ENCODE measurements at regions not wholly inside any gene's neighbourhood (a gene's known extent, or its start where the extent isn't known, plus 50 kb on each side); places are given as distances from the start of the nearest gene placed in this dataset.

- no peak for TF ChIP-seq ZFP30 (CRISPR knock-in tag; IDR thresholded peaks at IDR 0.05)
- TF ChIP-seq PATZ1 (CRISPR knock-in tag; IDR thresholded peaks at IDR 0.05; ENCODE audit: borderline replicate concordance) = no peak
- no peak for TF ChIP-seq ZC3H10 (CRISPR knock-in tag; IDR thresholded peaks at IDR 0.05)
- no peak for TF ChIP-seq ISL1 (CRISPR knock-in tag; IDR thresholded peaks at IDR 0.05)
- TF ChIP-seq TOX (CRISPR knock-in tag; IDR thresholded peaks at IDR 0.05; ENCODE audit: borderline replicate concordance) = no peak
- no peak for TF ChIP-seq ARNTL (CRISPR knock-in tag; IDR thresholded peaks at IDR 0.05; ENCODE audit: borderline replicate concordance, low read depth)
- TF ChIP-seq ZFP3 (CRISPR knock-in tag; IDR thresholded peaks at IDR 0.05) = no peak
- TF ChIP-seq PPARA (CRISPR knock-in tag; IDR thresholded peaks at IDR 0.05; ENCODE audit: borderline replicate concordance) = no peak
- no peak for TF ChIP-seq TCF4 (CRISPR knock-in tag; IDR thresholded peaks at IDR 0.05; ENCODE audit: borderline replicate concordance)
- TF ChIP-seq TSHZ2 (CRISPR knock-in tag; IDR thresholded peaks at IDR 0.05) = no peak
- no peak for TF ChIP-seq RARB (CRISPR knock-in tag; IDR thresholded peaks at IDR 0.05)
Measured at GRCh38 chr2:16202266-16203020, 262.1 kb downstream of the MYCN start.
